HG02973 (cell line): ENCODE measurements at regions not wholly inside any gene's neighbourhood (a gene's known extent, or its start where the extent isn't known, plus 50 kb on each side); places are given as distances from the start of the nearest gene placed in this dataset.
"Not testable (repeated sequence)": the region's sequence is repeated elsewhere in the genome, so short reads cannot be mapped to it uniquely, and the experiment has no call there.

Experiments used
- ATAC-seq: cut with Tn5 transposase; IDR thresholded peaks from one replicate; pipeline ENCODE4 v1.9.1; 2021; ENCODE audit warnings: moderate library complexity; ENCODE audit not compliant: unreplicated experiment

DNA sequence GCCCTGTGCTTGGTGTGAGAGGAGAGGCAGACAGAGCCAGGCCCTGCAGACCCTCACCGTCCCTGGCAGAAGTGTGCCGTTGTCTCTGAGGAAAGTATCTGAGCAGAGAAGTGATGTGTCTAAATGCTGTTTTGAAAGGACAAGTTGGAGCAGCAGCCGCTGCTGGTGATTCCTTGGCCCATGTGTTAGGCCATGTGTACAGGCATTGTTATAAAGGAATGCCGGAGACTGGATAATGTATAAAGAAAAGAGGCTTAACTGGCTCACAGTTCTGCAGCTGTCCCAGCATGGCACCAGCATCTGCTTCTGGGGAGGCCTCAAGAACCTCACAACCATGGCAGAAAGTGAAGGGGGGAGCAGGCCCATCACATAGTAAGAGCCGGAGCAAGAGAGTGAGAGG lies 334.6 kb upstream of the ATP10A start:
- ATAC-seq = no peak

DNA sequence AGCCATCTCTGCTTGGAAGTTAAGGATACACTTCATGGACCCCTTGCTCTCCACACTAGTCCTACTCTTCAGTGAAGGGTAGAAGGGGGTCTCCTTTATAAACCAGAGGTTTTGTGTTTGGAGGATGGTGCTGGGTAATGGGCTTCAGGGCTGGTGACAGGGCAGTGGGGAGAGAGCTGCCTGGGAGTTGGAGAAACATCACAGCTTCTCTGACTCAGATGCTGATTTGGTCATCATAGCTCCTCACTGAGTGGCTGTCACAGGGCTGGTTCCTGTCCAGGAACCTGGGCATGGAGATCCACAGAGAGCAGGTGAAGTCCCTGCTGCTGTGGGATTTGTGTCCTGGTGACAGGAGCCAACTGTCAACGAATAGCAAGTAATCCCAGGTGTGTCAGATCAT lies 333.9 kb upstream of the ATP10A start:
- no peak for ATAC-seq

DNA sequence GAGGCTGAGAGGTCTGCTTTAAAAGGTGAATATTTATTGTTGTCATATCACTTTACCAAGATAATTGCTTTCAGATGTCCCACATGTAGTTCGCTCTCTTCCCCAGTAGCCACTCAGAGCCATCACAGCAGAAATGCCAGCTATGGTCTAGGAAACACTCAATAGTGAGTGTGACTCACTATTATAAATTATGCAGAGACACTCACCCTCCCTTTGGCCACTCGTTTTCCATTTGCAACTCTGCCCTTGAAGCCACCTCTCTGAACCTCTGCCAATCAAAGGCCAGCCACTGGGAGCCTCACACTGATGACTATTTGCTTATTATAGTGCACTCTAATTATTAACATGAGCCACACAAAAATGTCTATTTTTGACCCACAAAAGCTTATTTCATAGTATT lies 328.1 kb upstream of the ATP10A start:
- ATAC-seq = no peak

DNA sequence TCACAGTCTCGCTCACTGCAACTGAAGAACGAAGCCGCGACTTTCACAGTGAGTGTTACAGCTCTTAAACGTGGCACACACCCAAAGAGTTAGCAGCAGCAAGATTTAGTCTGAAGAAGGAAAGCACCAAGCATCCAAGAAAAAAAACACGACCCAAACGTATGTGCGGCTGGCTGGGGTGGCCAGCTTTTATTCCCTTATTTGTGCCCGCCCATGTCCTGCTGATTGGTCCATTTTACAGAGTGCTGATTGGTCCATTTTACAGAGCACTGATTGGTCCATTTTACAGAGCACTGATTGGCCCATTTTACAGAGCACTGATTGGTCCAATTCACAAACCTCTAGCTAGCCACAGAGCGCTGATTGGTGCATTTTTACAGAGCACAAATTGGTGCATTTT lies 323.0 kb upstream of the ATP10A start:
- ATAC-seq = not testable (repeated sequence)

DNA sequence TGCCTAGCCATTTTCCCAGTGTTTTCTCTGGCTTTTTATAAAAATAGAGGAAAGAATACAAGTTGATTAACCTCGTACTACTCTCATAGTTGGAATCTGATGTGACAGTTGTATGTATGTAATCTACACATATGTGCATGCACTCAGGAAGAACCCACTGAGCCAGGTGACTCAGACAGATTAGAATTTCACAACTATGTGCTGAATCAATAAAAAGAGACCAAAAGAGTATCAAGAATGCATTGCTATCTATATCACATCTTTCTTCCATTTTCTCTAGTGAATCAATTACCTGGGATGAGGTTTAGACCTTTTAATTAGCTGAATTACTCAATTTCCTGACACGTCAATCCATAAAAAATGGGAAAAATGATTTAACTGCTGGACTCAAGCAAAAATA lies 319.3 kb upstream of the ATP10A start:
- no peak for ATAC-seq

DNA sequence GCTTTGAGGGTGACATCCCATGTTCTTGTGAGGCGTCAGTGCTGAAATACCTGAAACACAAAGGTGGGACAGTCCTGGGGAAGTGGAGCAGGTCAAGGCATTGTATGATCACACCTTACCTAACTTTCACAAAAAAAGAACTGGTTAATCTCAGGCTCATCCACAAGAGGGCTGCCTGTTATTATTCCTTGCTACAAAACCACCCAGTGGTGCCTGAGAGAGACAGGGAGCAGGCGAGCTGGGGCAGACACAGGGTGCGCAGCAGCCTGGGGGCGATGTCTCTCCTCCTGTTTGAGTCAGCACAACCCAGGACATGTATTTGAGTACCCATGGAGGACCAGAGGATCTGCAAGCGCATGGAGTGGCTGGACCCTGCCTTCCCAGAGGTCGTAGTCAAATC lies 316.8 kb upstream of the ATP10A start:
- ATAC-seq = no peak

DNA sequence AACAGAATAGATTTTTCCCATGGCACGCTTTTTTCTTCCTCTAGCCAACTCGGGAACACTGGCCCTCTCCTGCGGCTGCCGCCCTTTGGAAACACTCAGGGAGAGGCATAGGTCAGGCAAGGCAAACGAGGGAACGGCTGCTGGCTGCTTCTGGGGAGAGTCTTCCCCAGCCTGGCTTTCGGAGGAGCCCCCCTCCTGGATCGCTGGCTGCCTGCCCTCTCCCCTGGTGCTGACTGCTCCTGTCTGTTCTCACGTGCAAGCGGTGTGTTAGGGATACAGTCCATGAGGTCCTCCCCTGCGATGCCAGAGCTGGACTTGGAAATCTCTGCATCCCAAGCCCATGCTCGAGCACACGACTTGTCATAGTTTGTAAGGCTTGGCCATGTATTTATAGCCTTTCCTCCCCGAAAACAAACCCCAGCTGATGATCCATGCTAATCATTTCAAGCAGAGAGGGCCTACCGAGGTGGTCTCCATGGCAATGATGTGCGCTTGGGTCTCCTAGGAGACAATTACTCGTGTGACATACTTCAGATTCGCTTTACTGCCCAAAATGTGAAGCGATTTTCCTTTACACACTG lies 315.6 kb upstream of the ATP10A start:
- no peak for ATAC-seq

DNA sequence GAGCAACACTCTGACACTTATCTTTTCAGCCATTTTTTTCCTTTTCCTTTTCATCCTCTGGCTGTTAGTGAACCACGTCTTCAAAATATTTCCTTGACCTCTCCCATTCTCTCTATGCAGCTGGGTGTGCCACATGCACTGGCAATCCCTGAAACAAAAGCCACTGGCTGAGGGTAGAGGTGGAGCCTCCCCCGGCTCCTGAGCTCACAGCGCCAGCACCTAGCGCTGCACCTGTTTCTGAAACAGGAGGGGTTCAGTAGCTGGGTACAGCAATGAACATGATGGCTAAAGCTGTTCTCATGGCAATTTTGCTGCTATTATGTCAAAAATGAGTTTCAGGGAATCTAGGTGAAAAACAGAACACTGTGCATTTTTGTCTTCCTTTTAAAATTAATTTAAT lies 314.7 kb upstream of the ATP10A start:
- ATAC-seq = no peak

DNA sequence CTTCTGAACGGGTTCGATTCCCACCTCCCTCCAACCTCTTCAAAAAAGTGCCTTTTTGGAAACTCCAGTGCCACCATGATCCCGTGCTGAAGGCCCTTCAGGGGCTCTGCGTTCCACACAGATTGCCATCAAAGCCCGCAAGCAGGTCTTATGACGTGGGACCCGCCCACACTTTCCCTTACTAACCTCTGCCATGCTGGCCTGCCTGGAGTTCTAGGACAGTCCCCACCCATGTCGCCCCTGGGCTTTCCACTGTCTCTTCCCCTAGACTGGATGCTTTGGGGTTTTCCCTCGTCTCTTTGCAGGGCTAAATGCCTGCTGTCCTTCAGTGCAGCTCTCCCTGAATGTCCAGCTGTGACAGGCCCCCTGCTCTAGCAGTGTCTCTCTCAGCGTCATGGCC lies 313.7 kb upstream of the ATP10A start:
- no peak for ATAC-seq

DNA sequence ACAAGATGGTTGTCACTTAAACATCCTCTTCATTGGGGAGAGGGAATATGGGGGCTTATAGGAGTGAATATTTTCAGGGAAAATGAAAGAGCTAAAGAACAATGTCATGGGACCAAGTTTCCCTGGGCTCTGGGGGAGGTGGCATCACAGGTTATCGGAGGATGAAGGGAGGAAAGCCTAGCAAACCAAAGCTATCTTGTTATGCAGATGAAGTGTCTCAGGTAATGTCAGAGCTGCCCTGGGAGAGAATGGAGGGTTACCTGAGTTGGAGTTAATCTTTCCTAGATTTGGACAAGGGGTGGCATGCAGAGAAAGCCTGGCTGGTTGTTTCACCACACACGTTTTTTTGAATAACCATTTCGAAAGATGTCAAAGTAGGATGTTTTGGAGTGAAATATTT lies 308.1 kb upstream of the ATP10A start:
- no peak for ATAC-seq

DNA sequence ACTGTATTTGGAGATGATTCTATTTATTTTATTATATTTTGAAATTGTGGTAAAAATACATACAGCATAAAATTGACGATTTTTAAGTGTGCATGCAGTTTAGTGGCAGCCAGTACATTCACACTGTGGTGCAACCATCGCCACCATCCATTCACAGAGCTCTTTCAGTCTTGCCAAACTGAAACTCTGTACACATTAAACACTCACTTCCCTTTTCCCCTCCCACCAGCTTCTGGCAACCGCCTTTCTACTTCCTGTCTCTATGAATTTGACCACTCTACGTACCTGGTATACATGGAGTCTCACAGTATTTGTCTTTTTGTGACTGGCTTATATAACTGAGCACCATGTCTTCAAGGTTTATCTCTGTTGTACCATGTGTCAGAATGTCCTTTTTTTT lies 303.3 kb upstream of the ATP10A start:
- ATAC-seq = no peak

DNA sequence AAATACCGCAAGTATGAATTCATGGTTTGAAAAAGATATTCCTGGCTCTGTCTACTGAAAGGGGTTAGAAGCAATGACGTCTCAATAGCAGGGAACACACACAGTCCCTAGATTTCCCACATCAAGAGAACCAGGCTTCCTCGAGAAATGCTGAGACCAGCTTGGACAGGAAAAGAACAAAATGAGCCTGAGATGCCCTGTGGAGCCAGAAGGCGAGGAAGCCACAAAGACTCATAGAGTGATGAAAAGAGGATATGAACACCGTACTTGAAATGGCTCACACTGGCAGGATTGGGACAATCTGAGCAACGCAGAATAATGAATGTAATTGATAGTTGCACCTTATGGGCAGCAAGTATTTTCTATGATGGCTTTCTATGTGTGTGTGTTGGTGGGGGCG lies 302.4 kb upstream of the ATP10A start:
- ATAC-seq = no peak

DNA sequence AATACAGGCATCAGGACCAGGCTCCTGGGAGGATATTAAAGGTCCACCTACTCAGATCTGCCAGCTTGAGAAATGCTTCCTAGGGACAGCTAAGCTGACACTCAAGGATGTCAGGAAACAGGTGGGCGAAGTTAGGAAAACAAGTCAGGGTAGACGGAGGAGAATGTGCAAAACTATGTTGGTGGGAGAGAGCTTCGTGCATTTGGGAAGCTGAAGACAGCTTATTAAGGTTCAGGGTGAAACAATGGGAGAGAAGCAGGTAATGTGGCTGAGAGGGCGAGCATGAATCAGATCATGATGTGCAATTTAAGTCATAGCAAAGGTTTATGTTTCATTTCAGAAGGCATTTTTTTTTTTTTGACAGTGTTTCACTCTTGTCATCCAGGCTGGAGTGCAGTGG lies 297.2 kb upstream of the ATP10A start:
- no peak for ATAC-seq

DNA sequence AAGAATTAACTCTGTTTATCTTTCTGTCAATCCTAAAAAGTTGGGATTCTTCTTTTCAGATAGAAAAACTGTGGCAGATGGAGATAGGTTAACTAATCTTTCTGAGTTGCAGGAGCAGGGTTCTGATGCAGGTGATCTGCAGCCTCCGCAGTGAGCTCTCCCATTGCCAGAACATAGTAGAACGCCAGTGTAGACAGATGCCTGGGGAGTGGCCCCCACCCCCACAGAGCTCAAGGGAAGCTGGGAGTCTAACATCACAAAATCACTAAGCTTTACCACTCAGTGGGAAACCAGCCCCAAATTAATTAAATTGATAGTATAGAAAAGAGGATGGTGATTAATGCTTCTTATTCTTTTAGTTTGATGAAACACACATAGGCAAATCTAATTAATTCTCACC lies 295.0 kb upstream of the ATP10A start:
- ATAC-seq = no peak

DNA sequence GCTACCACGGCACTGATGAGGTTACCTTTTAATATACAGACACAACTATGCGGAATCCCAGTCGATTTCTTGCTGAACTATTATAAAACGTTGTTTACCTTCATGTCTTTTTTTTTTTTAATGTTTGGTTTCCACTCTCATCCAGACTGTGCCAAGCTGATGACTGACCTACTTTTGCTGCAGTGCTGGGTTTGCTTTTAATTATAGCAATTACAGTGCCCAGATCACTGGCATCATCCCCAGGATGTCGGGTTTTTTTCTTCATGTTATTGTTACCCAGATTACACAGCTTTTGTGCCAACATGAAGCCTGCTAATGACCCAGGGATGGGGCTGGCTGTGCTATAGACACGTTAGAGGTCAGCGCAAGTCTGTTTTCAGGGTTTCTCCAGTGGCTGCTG lies 294.0 kb upstream of the ATP10A start:
- no peak for ATAC-seq

DNA sequence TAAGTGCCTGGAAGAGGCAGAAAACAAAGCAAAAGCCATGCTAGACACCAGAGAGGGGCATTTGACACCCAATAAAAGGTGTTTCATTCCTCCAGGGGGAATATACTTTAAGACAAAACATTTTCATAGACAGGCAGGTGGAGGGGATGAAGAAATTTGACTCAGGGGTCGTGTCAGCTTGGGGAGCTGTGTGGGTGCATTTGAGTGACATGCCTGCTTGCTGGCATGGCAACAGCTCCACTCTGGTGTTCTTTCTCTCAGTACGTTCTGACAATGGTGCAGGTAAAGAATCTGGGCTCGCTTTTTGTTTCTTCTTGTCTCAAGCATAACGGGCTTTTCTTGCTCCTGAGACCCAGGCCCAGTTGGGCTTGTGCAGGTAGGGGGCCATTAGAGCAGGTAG lies 292.9 kb upstream of the ATP10A start:
- ATAC-seq = no peak

DNA sequence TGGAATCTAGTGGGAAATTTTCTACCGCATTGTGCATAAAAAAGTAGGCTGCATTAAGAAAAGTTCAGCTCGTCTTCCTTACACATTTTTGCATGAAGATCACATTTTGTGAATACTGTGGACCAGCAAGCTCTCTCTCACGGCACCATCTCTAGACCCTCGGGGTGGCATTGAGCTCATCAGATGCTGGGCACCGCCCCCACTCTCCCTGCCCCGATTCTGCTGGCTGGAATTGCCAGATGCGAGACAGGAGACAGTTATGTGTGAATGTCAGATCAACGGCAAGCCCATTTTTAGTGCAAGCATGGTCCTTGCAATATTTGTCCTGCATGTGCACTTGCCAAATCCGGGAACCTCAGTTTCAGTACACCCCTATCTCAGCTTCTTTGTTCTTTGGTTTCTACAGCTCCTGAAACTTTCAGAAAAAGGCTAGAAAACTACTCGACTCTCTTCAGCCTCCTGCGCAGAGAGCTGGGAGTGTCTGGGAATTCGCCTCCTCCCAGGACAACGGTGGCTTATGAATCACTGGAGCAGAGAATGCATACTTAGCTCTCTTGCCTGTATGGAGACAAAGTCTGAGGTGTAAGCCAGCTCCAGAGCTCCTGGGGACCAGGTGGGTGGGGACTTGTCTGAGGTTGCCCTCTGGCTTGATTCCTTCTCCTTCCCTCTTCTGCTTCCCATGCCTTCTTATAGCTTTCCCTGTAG lies 285.2 kb upstream of the ATP10A start:
- ATAC-seq = no peak

DNA sequence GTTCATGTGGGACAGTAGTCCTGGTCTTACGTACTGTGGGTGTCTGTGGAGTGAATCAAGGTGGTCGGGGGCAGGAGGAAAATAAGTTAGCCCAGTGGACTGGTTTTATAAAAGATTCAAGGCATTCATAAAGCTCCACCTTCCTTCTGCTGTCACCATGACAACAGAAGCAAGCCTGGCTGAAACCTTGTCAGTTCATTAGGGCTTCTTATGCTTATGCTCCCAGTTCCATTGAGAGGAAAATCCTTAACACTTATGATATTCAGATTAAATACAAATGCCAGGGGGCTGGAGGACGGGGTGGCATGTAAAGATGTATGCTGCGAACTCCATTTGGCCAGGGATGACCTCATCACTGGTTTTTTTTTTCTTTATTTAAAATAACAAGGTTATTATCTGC lies 283.1 kb upstream of the ATP10A start:
- ATAC-seq = no peak

DNA sequence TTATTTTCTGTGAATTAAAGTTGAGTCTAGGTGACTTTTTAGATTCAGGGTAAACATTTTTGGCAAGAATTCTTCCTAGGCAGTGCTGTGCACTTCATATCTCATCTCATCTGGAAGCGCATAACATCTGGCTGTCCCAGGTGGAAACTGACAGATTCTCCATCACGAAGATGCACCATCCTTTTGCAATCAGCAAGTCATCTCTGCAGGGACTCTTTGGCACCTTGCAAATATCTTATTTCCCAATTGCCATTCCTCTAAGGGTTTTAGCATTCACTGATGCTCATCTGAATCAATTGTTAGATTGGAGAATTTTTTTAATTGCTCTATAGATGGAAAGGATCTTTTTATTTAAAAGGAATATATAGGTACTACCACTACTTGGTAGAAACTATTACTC lies 282.7 kb upstream of the ATP10A start:
- no peak for ATAC-seq

DNA sequence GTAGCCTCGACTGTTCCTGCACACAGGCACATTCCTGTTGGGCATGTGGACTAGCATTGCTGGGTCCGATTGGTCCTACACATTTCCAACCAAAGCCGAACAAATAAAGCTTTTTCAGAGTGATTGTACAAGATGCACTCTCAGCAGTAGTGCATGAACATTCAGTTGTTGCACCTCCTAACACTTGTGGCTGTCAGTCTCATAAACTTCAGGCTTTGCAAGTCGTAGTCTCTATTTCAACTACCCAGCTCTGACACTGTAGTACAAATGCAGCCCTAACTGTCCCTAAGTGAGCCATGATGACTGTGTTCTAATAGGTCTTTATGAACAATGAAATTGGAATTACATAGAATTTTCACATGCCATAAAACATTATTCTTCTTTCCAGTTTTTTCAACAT lies 281.7 kb upstream of the ATP10A start:
- ATAC-seq = no peak

DNA sequence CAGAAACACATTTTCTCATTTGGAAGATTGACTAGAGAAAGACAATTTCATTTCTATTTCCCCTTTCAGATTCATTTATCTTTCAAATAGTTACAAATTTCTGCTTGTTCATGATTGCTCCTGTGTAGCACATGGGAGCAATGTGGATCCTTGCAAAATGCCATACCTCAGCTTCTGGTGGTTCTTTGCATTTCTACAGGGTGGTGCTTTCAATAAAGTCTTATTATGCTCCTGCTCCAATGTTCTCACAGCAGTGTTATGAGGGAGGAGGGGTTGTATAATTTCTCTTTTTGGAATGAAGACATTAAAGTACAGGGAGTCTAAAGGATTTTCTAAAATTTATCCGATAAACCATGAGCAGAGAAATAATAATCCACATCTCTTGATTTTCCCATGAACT lies 280.1 kb upstream of the ATP10A start:
- ATAC-seq = no peak

DNA sequence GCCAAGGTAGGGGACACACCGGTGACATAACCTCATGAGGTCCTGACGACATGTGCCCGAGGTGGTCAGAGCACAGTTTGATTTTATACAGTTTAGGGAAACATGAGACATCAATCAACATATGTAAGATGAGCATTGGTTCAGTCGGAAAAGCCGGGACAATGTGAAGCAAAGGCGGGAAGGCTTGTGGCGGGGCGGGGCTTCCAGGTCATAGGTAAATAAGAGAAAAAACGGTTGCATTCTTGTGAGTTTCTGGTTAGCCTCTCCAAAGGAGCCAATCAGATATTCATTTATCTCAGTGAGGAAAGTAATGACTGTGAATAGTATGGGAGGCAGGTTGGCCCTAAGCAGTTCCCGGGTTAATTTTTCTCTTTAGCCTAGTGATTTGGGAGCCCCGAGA lies 271.7 kb upstream of the ATP10A start:
- ATAC-seq = no peak

DNA sequence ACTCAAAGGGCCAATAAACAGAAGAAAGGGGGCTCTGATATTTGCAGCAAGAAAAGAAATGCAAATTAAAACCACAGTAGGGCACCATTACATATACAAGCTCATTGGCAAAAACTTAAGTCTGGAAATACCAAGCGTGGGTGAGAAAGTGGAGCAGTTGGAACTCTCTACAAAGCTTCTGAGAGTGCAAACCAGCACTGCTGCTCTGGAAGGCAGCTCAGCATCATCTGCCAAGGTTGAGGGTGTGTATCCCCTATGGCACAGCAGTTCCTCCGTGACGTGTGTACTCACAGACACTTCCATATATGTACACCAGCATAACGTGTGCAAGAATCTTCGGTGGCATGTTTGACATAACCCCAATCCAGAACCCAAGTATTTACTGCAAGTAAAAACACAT lies 271.0 kb upstream of the ATP10A start:
- no peak for ATAC-seq
